GM23338 (cell line): ENCODE measurements at regions not wholly inside any gene's neighbourhood (a gene's known extent, or its start where the extent isn't known, plus 50 kb on each side); places are given as distances from the start of the nearest gene placed in this dataset.

Experiments used
- ATAC-seq: fragments of 200-7000 bp; cut with Tn5 transposase; 3 replicates; pipeline ENCODE4 v1.9.1; 2020
- DNase-seq: peaks from one replicate; pipeline ENCODE4 v3.0.0-alpha.2; 2015; ENCODE audit warnings: low spot score
- H2AFZ ChIP-seq: fragments of 200-600 bp; sonication (generic); 2 replicates; pipeline ENCODE4 v1.8.0; 2016; ENCODE audit warnings: antibody characterized with exemption, mild to moderate bottlenecking, moderate library complexity
- H3F3A ChIP-seq: fragments of 200-600 bp; sonication (generic); replicated peaks from 2 replicates; pipeline ENCODE4 v1.8.0; 2017; ENCODE audit warnings: antibody characterized with exemption, mixed run types, low read depth
- H3K27ac ChIP-seq: fragments of 200-600 bp; sonication (generic); 2 replicates; pipeline ENCODE4 v1.6.1; 2016; ENCODE audit warnings: low read depth
- H3K27me3 ChIP-seq: fragments of 200-600 bp; sonication (generic); 2 replicates; pipeline ENCODE4 v1.8.0; 2016; ENCODE audit warnings: mild to moderate bottlenecking, mixed run types, moderate library complexity; ENCODE audit not compliant: insufficient read depth
- H3K36me3 ChIP-seq: fragments of 200-600 bp; sonication (generic); 2 replicates; pipeline ENCODE4 v1.8.0; 2016; ENCODE audit warnings: mild to moderate bottlenecking; ENCODE audit not compliant: insufficient read depth
- H3K4me1 ChIP-seq: fragments of 200-600 bp; sonication (generic); 2 replicates; pipeline ENCODE4 v1.8.0; 2016; ENCODE audit warnings: mild to moderate bottlenecking, moderate library complexity; ENCODE audit not compliant: insufficient read depth
- H3K4me2 ChIP-seq: fragments of 200-600 bp; sonication (generic); 2 replicates; pipeline ENCODE4 v1.7.1; 2017; ENCODE audit warnings: mixed run types
- H3K4me3 ChIP-seq: fragments of 200-600 bp; sonication (generic); 2 replicates; pipeline ENCODE4 v1.6.1; 2016; ENCODE audit warnings: mixed run types
- H3K79me2 ChIP-seq: fragments of 200-600 bp; sonication (generic); replicated peaks from 2 replicates; pipeline ENCODE4 v1.8.0; 2017; ENCODE audit warnings: mild to moderate bottlenecking; ENCODE audit not compliant: insufficient read depth
- H3K9me2 ChIP-seq: fragments of 200-600 bp; sonication (generic); 2 replicates; pipeline ENCODE4 v1.8.0; 2017; ENCODE audit not compliant: insufficient read depth
- H4K20me1 ChIP-seq: fragments of 200-600 bp; sonication (generic); replicated peaks from 2 replicates; pipeline ENCODE4 v1.8.0; 2017; ENCODE audit warnings: mild to moderate bottlenecking; ENCODE audit not compliant: insufficient read depth
- H3K27ac Mint-ChIP-seq: 2 replicates; pipeline ENCODE4 v1.8.0; 2020; ENCODE audit warnings: inconsistent platforms, mild to moderate bottlenecking, moderate library complexity, mixed read lengths
- H3K27me3 Mint-ChIP-seq: 3 replicates; pipeline ENCODE4 v1.8.0; 2022; ENCODE audit warnings: low read depth, mild to moderate bottlenecking, moderate library complexity, mixed read lengths, inconsistent platforms; ENCODE audit not compliant: insufficient read depth, poor library complexity
- H3K36me3 Mint-ChIP-seq: 3 replicates; pipeline ENCODE4 v1.8.0; 2021; ENCODE audit warnings: low read depth, mild to moderate bottlenecking, inconsistent platforms, moderate library complexity, mixed read lengths
- H3K4me1 Mint-ChIP-seq: 3 replicates; pipeline ENCODE4 v1.8.0; 2020; ENCODE audit warnings: mild to moderate bottlenecking, inconsistent platforms, mixed read lengths
- H3K4me3 Mint-ChIP-seq: 3 replicates; pipeline ENCODE4 v1.8.0; 2021; ENCODE audit warnings: moderate library complexity, mild to moderate bottlenecking, inconsistent platforms, mixed read lengths
- H3K9me3 Mint-ChIP-seq: 3 replicates; pipeline ENCODE4 v1.8.0; 2020; ENCODE audit warnings: moderate library complexity, mild to moderate bottlenecking, inconsistent platforms, mixed read lengths
- CREB1 ChIP-seq: fragments of 250-450 bp; sonication (Bioruptor Pico); IDR thresholded peaks from 2 replicates; pipeline ENCODE4 v1.5.0; 2020; ENCODE audit warnings: low read depth, mild to moderate bottlenecking, moderate library complexity
- EZH2 ChIP-seq: fragments of 200-600 bp; sonication (generic); IDR thresholded peaks from one replicate; pipeline ENCODE4 v1.8.0; 2017; ENCODE audit warnings: antibody characterized with exemption, mild to moderate bottlenecking, low read depth; ENCODE audit not compliant: unreplicated experiment
- EZH2phosphoT487 ChIP-seq: fragments of 200-600 bp; sonication (generic); IDR thresholded peaks from one replicate; pipeline ENCODE4 v1.8.1; 2018; ENCODE audit warnings: antibody characterized with exemption; ENCODE audit not compliant: unreplicated experiment
- JUNB ChIP-seq: IDR thresholded peaks from one replicate; pipeline ENCODE4 v1.6.1; 2016; ENCODE audit warnings: antibody characterized with exemption; ENCODE audit not compliant: unreplicated experiment
- POLR2AphosphoS5 ChIP-seq: IDR thresholded peaks from 2 replicates; pipeline ENCODE4 v1.6.1; 2016; ENCODE audit warnings: antibody characterized with exemption, low read depth
- STAT1 ChIP-seq: IDR thresholded peaks from one replicate; pipeline ENCODE4 v1.6.1; 2016; ENCODE audit warnings: antibody characterized with exemption; ENCODE audit not compliant: unreplicated experiment
- ZNF331 ChIP-seq: fragments of 250-450 bp; sonication (Bioruptor Pico); IDR thresholded peaks from 2 replicates; pipeline ENCODE4 v1.5.0; 2020; ENCODE audit warnings: low read depth, mild to moderate bottlenecking, moderate library complexity
- TF ChIP-seq, protein P1 (sequence below): fragments of 250-450 bp; sonication (Bioruptor Pico); IDR thresholded peaks from 2 replicates; pipeline ENCODE4 v1.5.0; 2020; ENCODE audit warnings: mild to moderate bottlenecking, moderate library complexity
- TF ChIP-seq, protein P2 (sequence below): IDR thresholded peaks from 2 replicates; pipeline ENCODE4 v1.6.1; 2016; ENCODE audit warnings: antibody characterized with exemption
- TF ChIP-seq, protein P3 (sequence below), 2 experiments: fragments of 200-600 bp in 1 of 2; sonication (generic) in 1 of 2; conservative IDR thresholded peaks; 2 replicates each; pipeline versions ENCODE4 v1.5.1 to v1.6.1; 2016 to 2017; ENCODE audit warnings: antibody characterized with exemption in 2 of 2, low read depth in 2 of 2, mild to moderate bottlenecking in 2 of 2, moderate library complexity in 1 of 2

DNA sequence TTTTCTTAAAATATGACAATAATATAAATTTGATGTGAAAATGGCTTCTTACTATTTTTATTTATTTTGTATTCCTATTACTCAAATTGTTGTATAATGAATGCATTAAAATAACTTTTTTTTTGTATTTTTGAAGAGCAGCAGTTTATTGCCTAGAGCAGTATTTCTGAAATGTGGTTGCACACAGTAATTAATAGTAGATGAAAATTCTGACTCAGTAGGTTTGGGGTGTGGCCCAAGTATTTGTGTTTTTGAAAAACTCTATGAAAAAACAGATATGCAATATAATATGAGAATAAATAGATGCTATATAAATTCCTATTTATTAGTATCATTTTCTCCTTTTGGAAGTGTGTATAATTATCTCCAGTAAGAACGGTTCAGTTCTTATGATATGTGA lies 2225.3 kb upstream of the C9orf72 start:
- Mint-ChIP-seq H3K36me3 (no peaks in the 10 kb centered on the region), H3K27me3 (no peaks in the 10 kb centered on the region), H3K4me1 (no peaks in the 10 kb centered on the region; the same call in 2 of the 3 replicates), H3K27ac (no peak overlapping the region), H3K4me3 (no peak overlapping the region), H3K9me3 (no peaks in the 10 kb centered on the region)
- H3K4me2 ChIP-seq: no peak overlapping the region
- no peak overlapping the region for H3K4me3 ChIP-seq
- no peaks in the 10 kb centered on the region for H4K20me1 ChIP-seq
- no peaks in the 10 kb centered on the region for H3K4me1 ChIP-seq
- H3F3A ChIP-seq: no peaks in the 10 kb centered on the region
- no peak for DNase-seq
- no peaks in the 10 kb centered on the region for H3K36me3 ChIP-seq
- no peak overlapping the region for H2AFZ ChIP-seq
- no peaks in the 10 kb centered on the region for H3K9me2 ChIP-seq
- H3K27me3 ChIP-seq: no peaks in the 10 kb centered on the region
- TF ChIP-seq STAT1: no peak
- TF ChIP-seq, protein P1, sequence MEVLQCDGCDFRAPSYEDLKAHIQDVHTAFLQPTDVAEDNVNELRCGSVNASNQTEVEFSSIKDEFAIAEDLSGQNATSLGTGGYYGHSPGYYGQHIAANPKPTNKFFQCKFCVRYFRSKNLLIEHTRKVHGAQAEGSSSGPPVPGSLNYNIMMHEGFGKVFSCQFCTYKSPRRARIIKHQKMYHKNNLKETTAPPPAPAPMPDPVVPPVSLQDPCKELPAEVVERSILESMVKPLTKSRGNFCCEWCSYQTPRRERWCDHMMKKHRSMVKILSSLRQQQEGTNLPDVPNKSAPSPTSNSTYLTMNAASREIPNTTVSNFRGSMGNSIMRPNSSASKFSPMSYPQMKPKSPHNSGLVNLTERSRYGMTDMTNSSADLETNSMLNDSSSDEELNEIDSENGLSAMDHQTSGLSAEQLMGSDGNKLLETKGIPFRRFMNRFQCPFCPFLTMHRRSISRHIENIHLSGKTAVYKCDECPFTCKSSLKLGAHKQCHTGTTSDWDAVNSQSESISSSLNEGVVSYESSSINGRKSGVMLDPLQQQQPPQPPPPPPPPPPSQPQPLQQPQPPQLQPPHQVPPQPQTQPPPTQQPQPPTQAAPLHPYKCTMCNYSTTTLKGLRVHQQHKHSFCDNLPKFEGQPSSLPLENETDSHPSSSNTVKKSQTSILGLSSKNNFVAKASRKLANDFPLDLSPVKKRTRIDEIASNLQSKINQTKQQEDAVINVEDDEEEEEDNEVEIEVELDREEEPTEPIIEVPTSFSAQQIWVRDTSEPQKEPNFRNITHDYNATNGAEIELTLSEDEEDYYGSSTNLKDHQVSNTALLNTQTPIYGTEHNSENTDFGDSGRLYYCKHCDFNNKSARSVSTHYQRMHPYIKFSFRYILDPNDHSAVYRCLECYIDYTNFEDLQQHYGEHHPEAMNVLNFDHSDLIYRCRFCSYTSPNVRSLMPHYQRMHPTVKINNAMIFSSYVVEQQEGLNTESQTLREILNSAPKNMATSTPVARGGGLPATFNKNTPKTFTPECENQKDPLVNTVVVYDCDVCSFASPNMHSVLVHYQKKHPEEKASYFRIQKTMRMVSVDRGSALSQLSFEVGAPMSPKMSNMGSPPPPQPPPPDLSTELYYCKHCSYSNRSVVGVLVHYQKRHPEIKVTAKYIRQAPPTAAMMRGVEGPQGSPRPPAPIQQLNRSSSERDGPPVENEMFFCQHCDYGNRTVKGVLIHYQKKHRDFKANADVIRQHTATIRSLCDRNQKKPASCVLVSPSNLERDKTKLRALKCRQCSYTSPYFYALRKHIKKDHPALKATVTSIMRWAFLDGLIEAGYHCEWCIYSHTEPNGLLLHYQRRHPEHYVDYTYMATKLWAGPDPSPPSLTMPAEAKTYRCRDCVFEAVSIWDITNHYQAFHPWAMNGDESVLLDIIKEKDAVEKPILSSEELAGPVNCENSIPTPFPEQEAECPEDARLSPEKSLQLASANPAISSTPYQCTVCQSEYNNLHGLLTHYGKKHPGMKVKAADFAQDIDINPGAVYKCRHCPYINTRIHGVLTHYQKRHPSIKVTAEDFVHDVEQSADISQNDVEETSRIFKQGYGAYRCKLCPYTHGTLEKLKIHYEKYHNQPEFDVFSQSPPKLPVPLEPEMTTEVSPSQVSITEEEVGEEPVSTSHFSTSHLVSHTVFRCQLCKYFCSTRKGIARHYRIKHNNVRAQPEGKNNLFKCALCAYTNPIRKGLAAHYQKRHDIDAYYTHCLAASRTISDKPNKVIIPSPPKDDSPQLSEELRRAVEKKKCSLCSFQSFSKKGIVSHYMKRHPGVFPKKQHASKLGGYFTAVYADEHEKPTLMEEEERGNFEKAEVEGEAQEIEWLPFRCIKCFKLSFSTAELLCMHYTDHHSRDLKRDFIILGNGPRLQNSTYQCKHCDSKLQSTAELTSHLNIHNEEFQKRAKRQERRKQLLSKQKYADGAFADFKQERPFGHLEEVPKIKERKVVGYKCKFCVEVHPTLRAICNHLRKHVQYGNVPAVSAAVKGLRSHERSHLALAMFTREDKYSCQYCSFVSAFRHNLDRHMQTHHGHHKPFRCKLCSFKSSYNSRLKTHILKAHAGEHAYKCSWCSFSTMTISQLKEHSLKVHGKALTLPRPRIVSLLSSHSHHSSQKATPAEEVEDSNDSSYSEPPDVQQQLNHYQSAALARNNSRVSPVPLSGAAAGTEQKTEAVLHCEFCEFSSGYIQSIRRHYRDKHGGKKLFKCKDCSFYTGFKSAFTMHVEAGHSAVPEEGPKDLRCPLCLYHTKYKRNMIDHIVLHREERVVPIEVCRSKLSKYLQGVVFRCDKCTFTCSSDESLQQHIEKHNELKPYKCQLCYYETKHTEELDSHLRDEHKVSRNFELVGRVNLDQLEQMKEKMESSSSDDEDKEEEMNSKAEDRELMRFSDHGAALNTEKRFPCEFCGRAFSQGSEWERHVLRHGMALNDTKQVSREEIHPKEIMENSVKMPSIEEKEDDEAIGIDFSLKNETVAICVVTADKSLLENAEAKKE (CRISPR knock-in tag): no peak
- no peak for ATAC-seq
- H3K79me2 ChIP-seq: no peaks in the 10 kb centered on the region
- no peak overlapping the region for H3K27ac ChIP-seq

DNA sequence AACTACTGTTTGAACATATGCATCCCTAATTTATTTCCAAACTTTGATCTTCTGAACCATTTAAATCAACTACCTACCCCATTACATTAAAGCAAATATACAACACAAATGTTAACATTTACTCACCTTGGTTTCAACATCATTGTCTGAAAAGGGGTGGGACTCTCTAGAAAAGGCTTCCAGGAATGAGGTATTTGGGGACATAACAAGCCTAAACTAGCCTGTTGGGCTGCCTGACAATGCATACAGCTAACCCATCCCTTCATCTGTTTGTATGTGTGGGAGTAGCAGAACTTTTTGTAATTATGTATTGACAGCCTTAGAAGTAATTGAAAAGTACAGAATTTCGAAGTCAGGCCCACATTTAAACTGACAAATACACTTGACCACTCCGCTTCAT lies 2225.9 kb upstream of the C9orf72 start:
- Histone ChIP-seq H2AFZ (no peak overlapping the region), H3K4me1 (no peaks in the 10 kb centered on the region), H3K4me3 (no peak overlapping the region), H3K4me2 (no peak overlapping the region), H3F3A (no peaks in the 10 kb centered on the region), H4K20me1 (no peaks in the 10 kb centered on the region), H3K27ac (no peak overlapping the region), H3K36me3 (no peaks in the 10 kb centered on the region), H3K27me3 (no peaks in the 10 kb centered on the region), H3K79me2 (no peaks in the 10 kb centered on the region), H3K9me2 (no peaks in the 10 kb centered on the region)
- H3K4me1 Mint-ChIP-seq: no peaks in the 10 kb centered on the region; the same call in 2 of the 3 replicates
- no peaks in the 10 kb centered on the region for H3K9me3 Mint-ChIP-seq
- DNase-seq: peak; percentile 47
- no peak overlapping the region for H3K27ac Mint-ChIP-seq
- no peak overlapping the region for H3K4me3 Mint-ChIP-seq
- H3K27me3 Mint-ChIP-seq: no peaks in the 10 kb centered on the region
- ATAC-seq: peak; percentile 55; the same call in 2 of the 3 replicates
- no peaks in the 10 kb centered on the region for H3K36me3 Mint-ChIP-seq
- TF ChIP-seq EZH2: no peak
- no peak for TF ChIP-seq CREB1 (CRISPR knock-in tag)
- TF ChIP-seq ZNF331 (CRISPR knock-in tag): no peak
- no peak for TF ChIP-seq JUNB
- TF ChIP-seq, protein P2, sequence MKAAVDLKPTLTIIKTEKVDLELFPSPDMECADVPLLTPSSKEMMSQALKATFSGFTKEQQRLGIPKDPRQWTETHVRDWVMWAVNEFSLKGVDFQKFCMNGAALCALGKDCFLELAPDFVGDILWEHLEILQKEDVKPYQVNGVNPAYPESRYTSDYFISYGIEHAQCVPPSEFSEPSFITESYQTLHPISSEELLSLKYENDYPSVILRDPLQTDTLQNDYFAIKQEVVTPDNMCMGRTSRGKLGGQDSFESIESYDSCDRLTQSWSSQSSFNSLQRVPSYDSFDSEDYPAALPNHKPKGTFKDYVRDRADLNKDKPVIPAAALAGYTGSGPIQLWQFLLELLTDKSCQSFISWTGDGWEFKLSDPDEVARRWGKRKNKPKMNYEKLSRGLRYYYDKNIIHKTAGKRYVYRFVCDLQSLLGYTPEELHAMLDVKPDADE: no peak
- no peak for TF ChIP-seq POLR2AphosphoS5
- TF ChIP-seq EZH2phosphoT487: no peak
- TF ChIP-seq, protein P3, sequence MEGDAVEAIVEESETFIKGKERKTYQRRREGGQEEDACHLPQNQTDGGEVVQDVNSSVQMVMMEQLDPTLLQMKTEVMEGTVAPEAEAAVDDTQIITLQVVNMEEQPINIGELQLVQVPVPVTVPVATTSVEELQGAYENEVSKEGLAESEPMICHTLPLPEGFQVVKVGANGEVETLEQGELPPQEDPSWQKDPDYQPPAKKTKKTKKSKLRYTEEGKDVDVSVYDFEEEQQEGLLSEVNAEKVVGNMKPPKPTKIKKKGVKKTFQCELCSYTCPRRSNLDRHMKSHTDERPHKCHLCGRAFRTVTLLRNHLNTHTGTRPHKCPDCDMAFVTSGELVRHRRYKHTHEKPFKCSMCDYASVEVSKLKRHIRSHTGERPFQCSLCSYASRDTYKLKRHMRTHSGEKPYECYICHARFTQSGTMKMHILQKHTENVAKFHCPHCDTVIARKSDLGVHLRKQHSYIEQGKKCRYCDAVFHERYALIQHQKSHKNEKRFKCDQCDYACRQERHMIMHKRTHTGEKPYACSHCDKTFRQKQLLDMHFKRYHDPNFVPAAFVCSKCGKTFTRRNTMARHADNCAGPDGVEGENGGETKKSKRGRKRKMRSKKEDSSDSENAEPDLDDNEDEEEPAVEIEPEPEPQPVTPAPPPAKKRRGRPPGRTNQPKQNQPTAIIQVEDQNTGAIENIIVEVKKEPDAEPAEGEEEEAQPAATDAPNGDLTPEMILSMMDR (conservative IDR thresholded peaks at IDR 0.05; ENCODE audit: low read depth in 2 of 2): no peak
